ENCODE measurements at regions not wholly inside any gene's neighbourhood (a gene's known extent, or its start where the extent isn't known, plus 50 kb on each side); places are given as distances from the start of the nearest gene placed in this dataset.

DNA sequence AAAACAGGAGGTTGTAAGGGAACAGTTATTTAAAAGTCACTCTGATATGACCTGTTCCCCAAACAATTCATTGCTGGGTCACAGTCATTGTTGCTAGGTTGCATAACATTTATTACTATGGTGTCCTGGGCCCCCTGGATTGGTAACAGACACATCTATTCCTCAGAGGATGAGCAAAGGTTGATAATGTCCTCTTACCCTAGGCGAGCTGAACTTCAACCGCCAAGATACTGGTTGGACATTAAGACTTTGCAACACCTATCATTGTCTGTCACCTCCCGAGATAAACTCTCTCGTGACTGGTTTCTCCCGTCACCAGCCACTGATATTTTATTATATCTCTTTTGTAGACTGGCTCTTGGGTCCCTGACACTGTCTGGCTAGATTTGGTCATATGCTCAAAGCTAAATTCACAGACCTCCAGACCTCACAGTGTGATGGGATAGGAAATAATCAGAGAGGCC, 361.3 kb downstream of the ZNF521 start:
- POLR2A ChIA-PET (ENCODE audit: partially characterized antibody) = no interaction called here

More for the DNA sequence above, 361.3 kb downstream of the ZNF521 start:
- H3K79me1 ChIP-seq (ENCODE audit: low read depth, low read length) = no peaks in the 10 kb centered on the region
- H3K79me2 ChIP-seq (ENCODE audit: control insufficient read depth in 1 of 2, insufficient read depth in 2 of 2, low read length in 2 of 2) = no peaks in the 10 kb centered on the region
- H4K20me1 ChIP-seq (replicated peaks in 1 of 2; ENCODE audit: control insufficient read depth in 1 of 2, insufficient read depth in 2 of 2, low read length in 2 of 2) = no peaks in the 10 kb centered on the region
- no peak overlapping the region for H3K9ac ChIP-seq (replicated peaks in 1 of 4; ENCODE audit: extremely low read depth in 1 of 4, low read depth in 3 of 4, low read length in 3 of 4)
- H4K8ac ChIP-seq (ENCODE audit: extremely low read depth, insufficient read depth, low read length) = no peak overlapping the region
- H4K91ac ChIP-seq (replicated peaks; ENCODE audit: insufficient read length, low read length) = no peak overlapping the region
- no peak overlapping the region for H3K4ac ChIP-seq (replicated peaks; ENCODE audit: insufficient read length, low read depth, low read length)
- H2BK120ac ChIP-seq (replicated peaks; ENCODE audit: low read depth, low read length) = no peak overlapping the region
- TF ChIP-seq HDAC6 (IDR thresholded peaks at IDR 0.05; ENCODE audit: low read depth, low read length) (no peak), BCL11A (IDR thresholded peaks at IDR 0.05; ENCODE audit: low read depth in 2 of 2, low read length in 2 of 2) (no peak), HDAC2 (IDR thresholded peaks at IDR 0.05; ENCODE audit: borderline replicate concordance in 1 of 2, low read depth in 2 of 2, low read length in 2 of 2) (no peak), JUN (IDR thresholded peaks at IDR 0.05; ENCODE audit: low read depth, low read length) (no peak), RBBP5 (IDR thresholded peaks at IDR 0.05; ENCODE audit: borderline replicate concordance, low read depth, low read length) (no peak), SIN3A (conservative IDR thresholded peaks at IDR 0.05 in 1 of 2, IDR thresholded peaks at IDR 0.05 in 1 of 2; ENCODE audit: low read depth in 1 of 2, low read length in 2 of 2) (no peak), ZNF274 (IDR thresholded peaks at IDR 0.05; ENCODE audit: borderline replicate concordance, extremely low read depth, low read length) (no peak), ASH2L (IDR thresholded peaks at IDR 0.05; ENCODE audit: low read length) (no peak), KDM4A (IDR thresholded peaks at IDR 0.05; ENCODE audit: low read depth, low read length, severe bottlenecking) (no peak)
- no peak overlapping the region for H3K27ac ChIP-seq (ENCODE audit: low read depth, low read length)
- CTCF ChIA-PET (ENCODE audit: partially characterized antibody) = interaction anchor here (0.6 to 1.2 kb wide), 2 partner anchors 28 to 423 kb away, joined by 3 read pairs; no protein-coding TSS in a partner anchor
- no peak for DNase-seq (ENCODE audit: low read depth in 1 of 2, low spot score in 2 of 2)
- H3K56ac ChIP-seq (replicated peaks; ENCODE audit: insufficient read length, low read depth, low read length) = no peak overlapping the region
- no peak overlapping the region for H2AK5ac ChIP-seq (ENCODE audit: low read depth, low read length)
- no peak overlapping the region for H2BK5ac ChIP-seq (ENCODE audit: low read depth, low read length)
- H2BK12ac ChIP-seq (ENCODE audit: low read depth, low read length) = no peak overlapping the region
- H2BK20ac ChIP-seq (ENCODE audit: low read length) = no peak overlapping the region
- H3K4me2 ChIP-seq (ENCODE audit: insufficient read depth in 1 of 2, low read depth in 2 of 2, low read length in 2 of 2) = no peak overlapping the region
- no peak overlapping the region for H3K23ac ChIP-seq (ENCODE audit: insufficient read length)
- H3K18ac ChIP-seq (ENCODE audit: extremely low read depth, low read length) = no peak overlapping the region
- H3K4me3 ChIP-seq (ENCODE audit: extremely low read depth in 1 of 4, insufficient read depth in 2 of 4, low read depth in 3 of 4, low read length in 4 of 4) = no peak overlapping the region
- H3K9me3 ChIP-seq (ENCODE audit: insufficient read depth in 2 of 2, low read depth in 1 of 2, low read length in 1 of 2) = no peaks in the 10 kb centered on the region
- H3K14ac ChIP-seq (ENCODE audit: insufficient read length) = no peak overlapping the region
- no peak overlapping the region for H2AFZ ChIP-seq (ENCODE audit: low read length)
- FAIRE-seq = no peak
- WGBS, 2 experiments (ENCODE audit: extremely low coverage in 1 of 2, insufficient coverage in 1 of 2, insufficient read length in 1 of 2, insufficient replicate concordance in 2 of 2, low coverage in 1 of 2, low lambda C conversion rate in 2 of 2, missing lambda C conversion rate in 1 of 2) = 90% methylated on average over 5 of the region's 5 CpGs; no CpG with 5 or more reads in 1 of the 2 experiments
- H3K36me3 ChIP-seq (ENCODE audit: control insufficient read depth in 2 of 4, insufficient read depth in 4 of 4, low read length in 3 of 4) = no peaks in the 10 kb centered on the region
- peaks cover 4 to 19% (median 16%) of the 10 kb centered on the region in 4 experiments; a peak in 6 of 7 replicates for H3K4me1 ChIP-seq (replicated peaks in 1 of 4; ENCODE audit: control insufficient read depth in 3 of 4, insufficient read depth in 4 of 4, low read length in 3 of 4)
- no peak overlapping the region for H4K5ac ChIP-seq (ENCODE audit: insufficient read length, low read depth, low read length)
- H3K23me2 ChIP-seq (ENCODE audit: low read depth, low read length) = no peaks in the 10 kb centered on the region
- H3K27me3 ChIP-seq (replicated peaks in 1 of 4; ENCODE audit: control insufficient read depth in 3 of 4, extremely low read depth in 1 of 4, insufficient read depth in 3 of 4, low read length in 3 of 4) = peaks cover 0 to under 1% (median 0%) of the 10 kb centered on the region in 4 experiments; a peak in 1 of 7 replicates
- H2BK15ac ChIP-seq (ENCODE audit: low read length) = no peak overlapping the region
